IPS-NIHi11 (cell line): ENCODE measurements at regions not wholly inside any gene's neighbourhood (a gene's known extent, or its start where the extent isn't known, plus 50 kb on each side); places are given as distances from the start of the nearest gene placed in this dataset.
"Not testable (repeated sequence)": the region's sequence is repeated elsewhere in the genome, so short reads cannot be mapped to it uniquely, and the experiment has no call there.

Experiments
- DNase-seq: peaks from one replicate; pipeline ENCODE4 v3.0.0; 2012; ENCODE audit warnings: mixed read lengths, low spot score

- no peak for DNase-seq
Observed at GRCh38 chr18:41134426-41134825, 820.6 kb upstream of the PIK3C3 start.

GRCh38 chr18:41131050-41131449 lies 824.0 kb upstream of the PIK3C3 start:
- DNase-seq: no peak

- DNase-seq: no peak
Observed at GRCh38 chr18:41128545-41128944, 826.5 kb upstream of the PIK3C3 start.

GRCh38 chr18:41128126-41128525 lies 826.9 kb upstream of the PIK3C3 start:
- no peak for DNase-seq

GRCh38 chr18:41126541-41127235 lies 828.3 kb upstream of the PIK3C3 start:
- DNase-seq: no peak

GRCh38 chr18:41121116-41121826 lies 833.8 kb upstream of the PIK3C3 start:
- no peak for DNase-seq

GRCh38 chr18:41119031-41119430 lies 836.0 kb upstream of the PIK3C3 start:
- DNase-seq: no peak

- DNase-seq: no peak
Observed at GRCh38 chr18:41113885-41114482, 841.0 kb upstream of the PIK3C3 start.

- DNase-seq: no peak
Observed at GRCh38 chr18:41099451-41099850, 855.6 kb upstream of the PIK3C3 start.

- DNase-seq: peak; percentile 11
Observed at GRCh38 chr18:41096504-41096903, 858.5 kb upstream of the PIK3C3 start.

- DNase-seq: no peak
Observed at GRCh38 chr18:41077076-41077475, 878.0 kb upstream of the PIK3C3 start.

- peak; percentile 13 for DNase-seq
Observed at GRCh38 chr18:41075212-41075611, 879.8 kb upstream of the PIK3C3 start.

- no peak for DNase-seq
Observed at GRCh38 chr18:41073372-41073954, 881.6 kb upstream of the PIK3C3 start.

GRCh38 chr18:41072946-41073345 lies 882.1 kb upstream of the PIK3C3 start:
- DNase-seq: no peak

GRCh38 chr18:41071826-41072225 lies 883.2 kb upstream of the PIK3C3 start:
- no peak for DNase-seq

- no peak for DNase-seq
Observed at GRCh38 chr18:41069167-41069566, 885.9 kb upstream of the PIK3C3 start.

- no peak for DNase-seq
Observed at GRCh38 chr18:41064916-41065315, 890.1 kb upstream of the PIK3C3 start.

- no peak for DNase-seq
Observed at GRCh38 chr18:41060967-41061366, 894.1 kb upstream of the PIK3C3 start.

- no peak for DNase-seq
Observed at GRCh38 chr18:41059126-41059415, 896.0 kb upstream of the PIK3C3 start.

- DNase-seq: no peak
Observed at GRCh38 chr18:41058351-41059125, 896.5 kb upstream of the PIK3C3 start.

- DNase-seq: no peak
Observed at GRCh38 chr18:41052625-41053024, 902.4 kb upstream of the PIK3C3 start.

- DNase-seq: not testable (repeated sequence)
Observed at GRCh38 chr18:41046250-41046649, 908.8 kb upstream of the PIK3C3 start.
